IMR-90 (cell line): ENCODE measurements at regions not wholly inside any gene's neighbourhood (a gene's known extent, or its start where the extent isn't known, plus 50 kb on each side); places are given as distances from the start of the nearest gene placed in this dataset.

Experiments used
- ATAC-seq: fragments of 200-7000 bp; cut with Tn5 transposase; 2 replicates; pipeline ENCODE4 v1.9.1; 2020; ENCODE audit warnings: low read depth, mild to moderate bottlenecking, moderate library complexity
- BruUV-seq: library from RNA; stranded (reverse); fragments of 400-500 nt; replicated peaks from 2 replicates; lab custom pipeline; 2021; lab: Mats Ljungman, UMichigan
- CTCF ChIA-PET: fragments of 300-600 bp; formaldehyde crosslinking; extraction: SDS; loops from one replicate; lab custom pipeline; 2021; ENCODE audit warnings: antibody characterized with exemption; lab: Yijun Ruan, JAX
- POLR2A ChIA-PET: fragments of 300-600 bp; sonication (Branson Sonifier 250); formaldehyde crosslinking; loops from one replicate; lab custom pipeline; 2022; ENCODE audit warnings: antibody characterized with exemption; ENCODE audit not compliant: unreplicated experiment; lab: Charles Lee
- DNase-seq: peaks from one replicate; pipeline ENCODE4 v3.0.0; 2013
- H2AFZ ChIP-seq: replicated peaks from 2 replicates; pipeline ENCODE3; 2013; ENCODE audit warnings: low read length, mild to moderate bottlenecking; ENCODE audit not compliant: poor library complexity
- H2AK5ac ChIP-seq: 2 replicates; pipeline ENCODE4 v1.6.1; 2013; ENCODE audit warnings: low read depth, low read length, inconsistent platforms
- H2AK9ac ChIP-seq: replicated peaks from 2 replicates; pipeline ENCODE3; 2013; ENCODE audit warnings: mild to moderate bottlenecking, low read depth, low read length, moderate library complexity; ENCODE audit not compliant: poor library complexity
- H2BK120ac ChIP-seq: 2 replicates; pipeline ENCODE4 v1.6.1; 2013; ENCODE audit warnings: low read depth, low read length, inconsistent platforms
- H2BK15ac ChIP-seq: 3 replicates; pipeline ENCODE4 v1.6.1; 2013; ENCODE audit warnings: low read depth, low read length, inconsistent platforms
- H2BK20ac ChIP-seq: 2 replicates; pipeline ENCODE4 v1.6.1; 2013; ENCODE audit warnings: low read depth, mild to moderate bottlenecking, inconsistent platforms, low read length, moderate library complexity
- H2BK5ac ChIP-seq: 2 replicates; pipeline ENCODE4 v1.6.1; 2013; ENCODE audit warnings: mild to moderate bottlenecking, low read depth, low read length, inconsistent platforms; ENCODE audit not compliant: poor library complexity, severe bottlenecking
- H3K14ac ChIP-seq: replicated peaks from 2 replicates; pipeline ENCODE4 v1.6.1; 2013; ENCODE audit warnings: low read depth, low read length, inconsistent platforms
- H3K18ac ChIP-seq: 2 replicates; pipeline ENCODE4 v1.6.1; 2013; ENCODE audit warnings: low read depth, low read length, control low read depth
- H3K23ac ChIP-seq: 2 replicates; pipeline ENCODE4 v1.6.1; 2013; ENCODE audit warnings: low read depth, low read length, inconsistent platforms
- H3K27ac ChIP-seq: 2 replicates; pipeline ENCODE4 v1.5.1; 2013; ENCODE audit warnings: mild to moderate bottlenecking, control low read depth, low read length; ENCODE audit not compliant: insufficient read depth
- H3K27me3 ChIP-seq: 2 replicates; pipeline ENCODE4 v1.6.1; 2013; ENCODE audit warnings: low read length; ENCODE audit not compliant: control insufficient read depth, insufficient read depth
- H3K36me3 ChIP-seq: 2 replicates; pipeline ENCODE4 v1.6.1; 2013; ENCODE audit warnings: low read length, mixed read lengths; ENCODE audit not compliant: control insufficient read depth, insufficient read depth
- H3K4ac ChIP-seq: 2 replicates; pipeline ENCODE4 v1.6.1; 2013; ENCODE audit warnings: low read depth, low read length, inconsistent platforms
- H3K4me1 ChIP-seq: 2 replicates; pipeline ENCODE4 v1.6.1; 2013; ENCODE audit warnings: low read length, mixed read lengths; ENCODE audit not compliant: control insufficient read depth, insufficient read depth
- H3K4me2 ChIP-seq: 2 replicates; pipeline ENCODE4 v1.6.1; 2013; ENCODE audit warnings: low read depth, mild to moderate bottlenecking, control low read depth, low read length, moderate library complexity
- H3K4me3 ChIP-seq: 2 replicates; pipeline ENCODE4 v1.5.1; 2013; ENCODE audit warnings: low read depth, mild to moderate bottlenecking, control low read depth, low read length, moderate library complexity; ENCODE audit not compliant: insufficient read depth
- H3K56ac ChIP-seq: 2 replicates; pipeline ENCODE4 v1.6.1; 2013; ENCODE audit warnings: low read length, inconsistent platforms; ENCODE audit not compliant: insufficient read depth; ENCODE audit errors: extremely low read depth
- H3K79me1 ChIP-seq, 2 experiments: 2 replicates each; pipeline ENCODE4 v1.6.1; 2013; ENCODE audit warnings: low read length in 2 of 2, inconsistent platforms in 1 of 2, low read depth in 1 of 2
- H3K9ac ChIP-seq: 2 replicates; pipeline ENCODE4 v1.6.1; 2013; ENCODE audit warnings: low read depth, low read length, control low read depth
- H3K9me1 ChIP-seq: 2 replicates; pipeline ENCODE4 v1.6.1; 2013; ENCODE audit warnings: low read length, inconsistent platforms; ENCODE audit not compliant: insufficient read depth
- H3K9me3 ChIP-seq: 2 replicates; pipeline ENCODE4 v1.6.1; 2013; ENCODE audit warnings: low read length; ENCODE audit not compliant: control insufficient read depth, insufficient read depth
- H4K20me1 ChIP-seq: 2 replicates; pipeline ENCODE4 v1.6.1; 2013; ENCODE audit warnings: low read length, inconsistent platforms; ENCODE audit not compliant: insufficient read depth
- H4K5ac ChIP-seq: 2 replicates; pipeline ENCODE4 v1.6.1; 2013; ENCODE audit warnings: mild to moderate bottlenecking, low read depth, low read length, control low read depth
- H4K8ac ChIP-seq, 2 experiments: 2 replicates each; pipeline ENCODE4 v1.6.1; 2013; ENCODE audit warnings: low read depth in 2 of 2, low read length in 2 of 2, control low read depth in 1 of 2, inconsistent platforms in 1 of 2
- H4K91ac ChIP-seq: 2 replicates; pipeline ENCODE4 v1.6.1; 2013; ENCODE audit warnings: low read depth, low read length, inconsistent platforms; ENCODE audit not compliant: insufficient read depth
- CEBPB ChIP-seq: IDR thresholded peaks from 2 replicates; pipeline ENCODE4 v1.6.1; 2012; ENCODE audit warnings: low read depth, low read length, improper control_type of control experiment
- CHD1 ChIP-seq: IDR thresholded peaks from 2 replicates; pipeline ENCODE4 v1.6.1; 2012; ENCODE audit warnings: low read depth, low read length, improper control_type of control experiment
- CTCF ChIP-seq: conservative IDR thresholded peaks from 2 replicates; pipeline ENCODE4 v1.5.1; 2012; ENCODE audit warnings: mild to moderate bottlenecking, low read depth, low read length, improper control_type of control experiment
- FOS ChIP-seq: fragments of 150-350 bp; IDR thresholded peaks from 2 replicates; pipeline ENCODE4 v1.6.1; 2016; ENCODE audit warnings: low read depth, low read length
- NFE2L2 ChIP-seq: fragments of 150-350 bp; IDR thresholded peaks from 2 replicates; pipeline ENCODE4 v1.6.1; 2016; ENCODE audit warnings: low read depth, mild to moderate bottlenecking, low read length
- POLR2A ChIP-seq: IDR thresholded peaks from 2 replicates; pipeline ENCODE4 v1.6.1; 2012; ENCODE audit warnings: mild to moderate bottlenecking, low read depth, low read length
- RAD21 ChIP-seq: IDR thresholded peaks from 2 replicates; pipeline ENCODE4 v1.6.1; 2012; ENCODE audit warnings: low read length, improper control_type of control experiment
- WGBS, 2 experiments: methylation state at CpG; one replicate each; pipeline versions ENCODE4 v1.1.5 to v1.1.7; 2013; ENCODE audit warnings: missing lambda C conversion rate in 2 of 2; ENCODE audit not compliant: insufficient read length in 1 of 2; ENCODE audit errors: extremely low coverage in 2 of 2; 5-methylcytosine and 5-hydroxymethylcytosine counted together
- dilution Hi-C: fragments of 300-500 bp; cut with HindIII; formaldehyde crosslinking; loops from one replicate; pipeline ENCODE4 v1.14.3; 2018; ENCODE audit warnings: low sequenced_read_pairs; ENCODE audit not compliant: unreplicated experiment
- in situ Hi-C: fragments of 300-500 bp; cut with MboI; formaldehyde crosslinking; loops from 3 replicates; pipeline ENCODE4 v1.14.3; 2019; ENCODE audit warnings: low sequenced_read_pairs, inconsistent platforms, mixed read lengths
- intact Hi-C: fragments of 100-400 bp; cut with micrococcal nuclease; formaldehyde crosslinking; loops from 2 replicates; pipeline ENCODE4 v1.10.0; 2022

- intact Hi-C loops (no loop called here), in situ Hi-C loops (no loop called here), dilution Hi-C loops (no loop called here)
- H2BK20ac ChIP-seq = no peak overlapping the region
- no CpG with 5 or more reads among the region's 4 CpGs for WGBS, 2 experiments
- peaks cover 6% of the 10 kb centered on the region for H3K4me1 ChIP-seq
- DNase-seq = no peak
- 0 out of 2 replicates have a peak, but pooled peaks cover 3% of the 10 kb centered on the region for H3K9me1 ChIP-seq
- ChIA-PET POLR2A (no interaction called here), CTCF (no interaction called here)
- H2AK9ac ChIP-seq = no peak overlapping the region
- H3K23ac ChIP-seq = no peak overlapping the region
- H4K91ac ChIP-seq = no peak overlapping the region
- H2BK5ac ChIP-seq = no peak overlapping the region
- no peak overlapping the region for H3K4me3 ChIP-seq
- H4K5ac ChIP-seq = no peak overlapping the region
- 0 out of 2 replicates have a peak overlapping the region, but pooled peaks have one; percentile 35 for H2BK120ac ChIP-seq
- TF ChIP-seq CTCF = no peak
- TF ChIP-seq FOS = no peak
- TF ChIP-seq POLR2A = no peak
- no peak for TF ChIP-seq RAD21
- TF ChIP-seq CHD1 = no peak
- TF ChIP-seq CEBPB = no peak
- no peak for TF ChIP-seq NFE2L2
- peak overlapping the region; percentile 61; the same call in 1 of the 2 replicates for H2AK5ac ChIP-seq
- H4K20me1 ChIP-seq = no peaks in the 10 kb centered on the region
- H3K9me3 ChIP-seq = no peaks in the 10 kb centered on the region
- no peak overlapping the region for H3K18ac ChIP-seq
- H3K79me1 ChIP-seq = no peaks in the 10 kb centered on the region
- no peak overlapping the region for H3K14ac ChIP-seq
- no peak overlapping the region; a peak in 1 of 4 replicates for H4K8ac ChIP-seq
- ATAC-seq = no peak
- no peak overlapping the region for H3K9ac ChIP-seq
- no peaks in the 10 kb centered on the region for H3K36me3 ChIP-seq
- no peak overlapping the region for H2AFZ ChIP-seq
- no TSS peak for BruUV-seq
- no peak overlapping the region for H3K56ac ChIP-seq
- H2BK15ac ChIP-seq = peak overlapping the region; percentile 72; the same call in 1 of the 3 replicates
- no peak overlapping the region for H3K27ac ChIP-seq
- no peaks in the 10 kb centered on the region for H3K27me3 ChIP-seq
- H3K4ac ChIP-seq = peak overlapping the region; percentile 16; the same call in 1 of the 2 replicates
- no peak overlapping the region for H3K4me2 ChIP-seq
Observed at GRCh38 chr4:53793096-53793495, 201.8 kb upstream of the LNX1 start.
